Astrocyte (in vitro differentiated cells and primary cell): ENCODE measurements at regions not wholly inside any gene's neighbourhood (a gene's known extent, or its start where the extent isn't known, plus 50 kb on each side); places are given as distances from the start of the nearest gene placed in this dataset.

Experiments
- DNase-seq: peaks from one replicate; pipeline ENCODE4 v3.0.0-alpha.2; 2010; ENCODE audit warnings: low read depth
- FAIRE-seq: peaks from 2 replicates; lab custom pipeline; 2011; peaks lifted over from hg19 to GRCh38; lab: Jason Lieb, UNC
- H2AFZ ChIP-seq: 2 replicates; pipeline ENCODE4 v1.6.0; 2012; ENCODE audit warnings: low read depth, low read length, inconsistent platforms
- H3K27ac ChIP-seq: 2 replicates; pipeline ENCODE4 v1.5.1; 2011; ENCODE audit warnings: low read depth, low read length, inconsistent platforms
- H3K27me3 ChIP-seq: 2 replicates; pipeline ENCODE4 v1.6.0; 2011; ENCODE audit warnings: low read length, inconsistent platforms; ENCODE audit not compliant: insufficient read depth
- H3K36me3 ChIP-seq: 2 replicates; pipeline ENCODE4 v1.5.1; 2011; ENCODE audit warnings: low read length, inconsistent platforms; ENCODE audit not compliant: insufficient read depth
- H3K4me1 ChIP-seq: 2 replicates; pipeline ENCODE4 v1.5.1; 2011; ENCODE audit warnings: low read length, inconsistent platforms; ENCODE audit not compliant: insufficient read depth
- H3K4me2 ChIP-seq: 2 replicates; pipeline ENCODE4 v1.6.0; 2012; ENCODE audit warnings: low read length, inconsistent platforms
- H3K4me3 ChIP-seq: 2 replicates; pipeline ENCODE4 v1.5.1; 2011; ENCODE audit warnings: low read depth, mild to moderate bottlenecking, low read length, inconsistent platforms; ENCODE audit not compliant: insufficient read depth
- H3K79me2 ChIP-seq: 2 replicates; pipeline ENCODE4 v1.6.0; 2012; ENCODE audit warnings: mild to moderate bottlenecking, low read length, inconsistent platforms; ENCODE audit not compliant: insufficient read depth
- H3K9ac ChIP-seq: 2 replicates; pipeline ENCODE4 v1.6.0; 2012; ENCODE audit warnings: mild to moderate bottlenecking, low read length, inconsistent platforms
- H3K9me3 ChIP-seq: 2 replicates; pipeline ENCODE4 v1.5.1; 2012; ENCODE audit warnings: low read depth, mild to moderate bottlenecking, low read length, inconsistent platforms; ENCODE audit not compliant: insufficient read depth
- H4K20me1 ChIP-seq: 2 replicates; pipeline ENCODE4 v1.6.0; 2012; ENCODE audit warnings: low read length, inconsistent platforms; ENCODE audit not compliant: insufficient read depth
- H3K27ac Mint-ChIP-seq: one replicate; pipeline ENCODE4 v1.8.0; 2021; ENCODE audit warnings: mild to moderate bottlenecking, mixed read lengths; ENCODE audit not compliant: unreplicated experiment
- H3K27me3 Mint-ChIP-seq: one replicate; pipeline ENCODE4 v1.8.0; 2021; ENCODE audit warnings: low read depth, mixed read lengths; ENCODE audit not compliant: unreplicated experiment
- H3K36me3 Mint-ChIP-seq: one replicate; pipeline ENCODE4 v1.8.0; 2021; ENCODE audit warnings: low read depth, mixed read lengths; ENCODE audit not compliant: unreplicated experiment
- H3K4me1 Mint-ChIP-seq: one replicate; pipeline ENCODE4 v1.8.0; 2021; ENCODE audit warnings: low read depth, mixed read lengths; ENCODE audit not compliant: unreplicated experiment
- H3K4me3 Mint-ChIP-seq: one replicate; pipeline ENCODE4 v1.8.0; 2021; ENCODE audit warnings: mild to moderate bottlenecking, moderate library complexity, mixed read lengths; ENCODE audit not compliant: unreplicated experiment
- H3K9me3 Mint-ChIP-seq: one replicate; pipeline ENCODE4 v1.8.0; 2021; ENCODE audit warnings: mild to moderate bottlenecking, mixed read lengths; ENCODE audit not compliant: unreplicated experiment
- CTCF ChIP-seq: IDR thresholded peaks from 2 replicates; pipeline ENCODE4 v1.5.1; 2011; ENCODE audit warnings: low read depth, mild to moderate bottlenecking, inconsistent platforms, low read length, moderate library complexity; ENCODE audit not compliant: insufficient read depth
- EZH2 ChIP-seq: IDR thresholded peaks from 2 replicates; pipeline ENCODE4 v1.6.1; 2012; ENCODE audit warnings: mild to moderate bottlenecking, low read length, inconsistent platforms; ENCODE audit not compliant: insufficient read depth

- H3K36me3 ChIP-seq, result no peaks in the 10 kb centered on the region
- H3K4me2 ChIP-seq, result no peak overlapping the region
- no peaks in the 10 kb centered on the region for H3K79me2 ChIP-seq
- no peaks in the 10 kb centered on the region for H4K20me1 ChIP-seq
- TF ChIP-seq EZH2 (no peak), CTCF (no peak)
- H3K27ac ChIP-seq, result no peak overlapping the region
- no peak overlapping the region for H3K4me3 Mint-ChIP-seq
- H3K9ac ChIP-seq, result no peak overlapping the region
- FAIRE-seq (no peak), DNase-seq (no peak)
- H3K36me3 Mint-ChIP-seq, result no peaks in the 10 kb centered on the region
- no peaks in the 10 kb centered on the region for H3K9me3 Mint-ChIP-seq
- H3K27me3 Mint-ChIP-seq, result peaks cover 4% of the 10 kb centered on the region
- peak overlapping the region; percentile 34 for H3K27ac Mint-ChIP-seq
- no peak overlapping the region for H2AFZ ChIP-seq
- no peak overlapping the region for H3K4me3 ChIP-seq
- no peaks in the 10 kb centered on the region for H3K4me1 ChIP-seq
- H3K27me3 ChIP-seq, result no peaks in the 10 kb centered on the region
- H3K4me1 Mint-ChIP-seq, result peaks cover 9% of the 10 kb centered on the region
- H3K9me3 ChIP-seq, result no peaks in the 10 kb centered on the region
These were observed 218.9 kb upstream of the THRB start for GRCh38 chr3:24713516-24713915.

GRCh38 chr3:24714436-24714835, 219.8 kb upstream of the THRB start:
- H3K36me3 ChIP-seq, result no peaks in the 10 kb centered on the region
- H3K4me1 Mint-ChIP-seq, result peaks cover 9% of the 10 kb centered on the region
- no peaks in the 10 kb centered on the region for H3K79me2 ChIP-seq
- H3K9ac ChIP-seq, result no peak overlapping the region
- no peak overlapping the region for H3K4me3 ChIP-seq
- no peak overlapping the region for H3K27ac ChIP-seq
- no peaks in the 10 kb centered on the region for H3K36me3 Mint-ChIP-seq
- H3K27ac Mint-ChIP-seq, result no peak overlapping the region
- no peaks in the 10 kb centered on the region for H3K9me3 Mint-ChIP-seq
- H2AFZ ChIP-seq, result no peak overlapping the region
- no peak overlapping the region for H3K4me3 Mint-ChIP-seq
- no peak for FAIRE-seq
- TF ChIP-seq EZH2, result no peak
- TF ChIP-seq CTCF, result no peak
- no peaks in the 10 kb centered on the region for H3K9me3 ChIP-seq
- H3K27me3 Mint-ChIP-seq, result peaks cover 4% of the 10 kb centered on the region
- H3K27me3 ChIP-seq, result no peaks in the 10 kb centered on the region
- H3K4me2 ChIP-seq, result no peak overlapping the region
- no peaks in the 10 kb centered on the region for H4K20me1 ChIP-seq
- DNase-seq, result no peak
- H3K4me1 ChIP-seq, result no peaks in the 10 kb centered on the region

GRCh38 chr3:24715171-24715792, 220.6 kb upstream of the THRB start:
- Mint-ChIP-seq H3K4me3 (no peak overlapping the region), H3K27ac (no peak overlapping the region), H3K9me3 (no peaks in the 10 kb centered on the region), H3K27me3 (peaks cover 2% of the 10 kb centered on the region), H3K4me1 (peaks cover 9% of the 10 kb centered on the region), H3K36me3 (no peaks in the 10 kb centered on the region)
- no peaks in the 10 kb centered on the region for H3K79me2 ChIP-seq
- no peak for TF ChIP-seq CTCF
- TF ChIP-seq EZH2, result no peak
- no peaks in the 10 kb centered on the region for H4K20me1 ChIP-seq
- H3K27me3 ChIP-seq, result no peaks in the 10 kb centered on the region
- no peak overlapping the region for H3K9ac ChIP-seq
- FAIRE-seq (no peak), DNase-seq (no peak)
- no peaks in the 10 kb centered on the region for H3K4me1 ChIP-seq
- H3K9me3 ChIP-seq, result no peaks in the 10 kb centered on the region
- no peak overlapping the region for H3K27ac ChIP-seq
- no peak overlapping the region for H3K4me2 ChIP-seq
- H3K36me3 ChIP-seq, result no peaks in the 10 kb centered on the region
- H2AFZ ChIP-seq, result no peak overlapping the region
- no peak overlapping the region for H3K4me3 ChIP-seq
